Tibial artery (tissue), 4 donors: ENCODE measurements at regions not wholly inside any gene's neighbourhood (a gene's known extent, or its start where the extent isn't known, plus 50 kb on each side); places are given as distances from the start of the nearest gene placed in this dataset.

Experiments
- DNase-seq, 2 donors: peaks; one replicate each; pipeline ENCODE4 v3.0.0-alpha.2; 2019
- H3K27ac ChIP-seq, 2 donors: fragments of 200-600 bp; sonication (generic) in 1 of 2; 1 replicate in 1 of 2; 2 replicates in 1 of 2; pipeline ENCODE4 v1.5.1; 2018 to 2019; ENCODE audit warnings: mild to moderate bottlenecking in 1 of 2
- H3K27me3 ChIP-seq, 2 donors: fragments of 200-600 bp; sonication (generic) in 1 of 2; one replicate each; pipeline versions ENCODE4 v1.5.1 to v1.6.0; 2016 to 2019
- H3K36me3 ChIP-seq, 3 donors: fragments of 200-600 bp; sonication (generic) in 2 of 3; one replicate each; pipeline ENCODE4 v1.5.1; 2016 to 2019; ENCODE audit warnings: mild to moderate bottlenecking in 2 of 3
- H3K4me1 ChIP-seq, 4 donors: fragments of 200-600 bp; sonication (generic) in 2 of 4; 1 replicate in 3 of 4; 2 replicates in 1 of 4; pipeline ENCODE4 v1.5.1; 2016 to 2019
- H3K4me3 ChIP-seq, 2 donors: fragments of 200-600 bp; sonication (generic) in 1 of 2; 1 replicate in 1 of 2; 2 replicates in 1 of 2; pipeline ENCODE4 v1.5.1; 2018 to 2019; ENCODE audit warnings: mild to moderate bottlenecking in 2 of 2
- H3K9me3 ChIP-seq, 3 donors: fragments of 200-600 bp; sonication (generic) in 1 of 3; one replicate each; pipeline ENCODE4 v1.5.1; 2016 to 2019
- intact Hi-C: fragments of 100-400 bp; cut with DNase I; formaldehyde crosslinking; loops from one replicate; pipeline ENCODE4 v1.15.0; 2023; ENCODE audit warnings: low total_unique reads
- TF ChIP-seq, protein P1 (sequence below), 2 experiments: fragments of 200-600 bp in 1 of 2; fragments of 450-650 bp in 1 of 2; IDR thresholded peaks; one replicate each; pipeline ENCODE4 v1.5.1; 2017 to 2019; ENCODE audit warnings: antibody characterized with exemption in 2 of 2, mild to moderate bottlenecking in 1 of 2, moderate library complexity in 1 of 2

DNA sequence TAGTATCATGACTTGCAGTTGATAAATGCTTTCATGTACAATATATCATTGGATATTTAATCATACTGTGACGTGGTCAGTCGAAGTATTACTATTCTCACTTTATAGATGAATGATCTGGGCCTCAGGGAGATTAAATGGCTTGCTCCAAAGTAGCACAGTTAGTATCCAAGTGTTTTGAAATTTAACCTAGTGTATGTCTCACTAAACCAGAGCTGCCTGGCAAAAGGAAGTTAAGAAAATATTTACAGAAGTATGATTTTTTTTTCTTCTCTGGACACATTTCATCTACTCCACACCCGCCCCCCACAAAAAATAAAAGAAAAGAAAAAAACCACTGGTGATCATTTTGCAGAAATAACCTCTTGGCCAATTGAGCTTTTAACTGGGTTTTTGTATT, 71.9 kb upstream of the CXADR start:
- no peaks in the 10 kb centered on the region for H3K4me1 ChIP-seq

DNA sequence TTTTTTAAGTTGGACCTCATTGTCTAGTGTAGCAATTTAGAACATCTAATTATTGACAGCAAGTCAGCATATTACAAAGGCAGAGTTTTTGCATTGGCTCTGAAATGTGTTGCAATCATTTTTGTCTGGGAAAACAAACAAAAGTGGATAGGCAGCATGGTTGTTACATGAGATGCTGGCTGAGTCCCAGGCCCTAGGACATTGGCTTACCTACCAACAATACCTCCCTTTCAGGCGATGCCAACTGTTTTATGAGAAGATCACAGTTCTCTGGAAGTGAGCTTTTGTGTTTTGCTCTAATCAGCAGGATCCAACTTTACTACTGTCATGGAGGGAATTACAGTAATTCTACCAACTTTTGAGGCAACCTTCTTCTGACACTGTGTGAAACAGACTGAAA, 71.5 kb upstream of the CXADR start:
- intact Hi-C loops, result no loop called here
- no peak overlapping the region for H3K27ac ChIP-seq
- no peak for DNase-seq
- H3K9me3 ChIP-seq, result no peaks in the 10 kb centered on the region
- no peak overlapping the region for H3K4me3 ChIP-seq
- H3K4me1 ChIP-seq, result no peaks in the 10 kb centered on the region
- H3K36me3 ChIP-seq, result no peaks in the 10 kb centered on the region
- TF ChIP-seq, protein P1, sequence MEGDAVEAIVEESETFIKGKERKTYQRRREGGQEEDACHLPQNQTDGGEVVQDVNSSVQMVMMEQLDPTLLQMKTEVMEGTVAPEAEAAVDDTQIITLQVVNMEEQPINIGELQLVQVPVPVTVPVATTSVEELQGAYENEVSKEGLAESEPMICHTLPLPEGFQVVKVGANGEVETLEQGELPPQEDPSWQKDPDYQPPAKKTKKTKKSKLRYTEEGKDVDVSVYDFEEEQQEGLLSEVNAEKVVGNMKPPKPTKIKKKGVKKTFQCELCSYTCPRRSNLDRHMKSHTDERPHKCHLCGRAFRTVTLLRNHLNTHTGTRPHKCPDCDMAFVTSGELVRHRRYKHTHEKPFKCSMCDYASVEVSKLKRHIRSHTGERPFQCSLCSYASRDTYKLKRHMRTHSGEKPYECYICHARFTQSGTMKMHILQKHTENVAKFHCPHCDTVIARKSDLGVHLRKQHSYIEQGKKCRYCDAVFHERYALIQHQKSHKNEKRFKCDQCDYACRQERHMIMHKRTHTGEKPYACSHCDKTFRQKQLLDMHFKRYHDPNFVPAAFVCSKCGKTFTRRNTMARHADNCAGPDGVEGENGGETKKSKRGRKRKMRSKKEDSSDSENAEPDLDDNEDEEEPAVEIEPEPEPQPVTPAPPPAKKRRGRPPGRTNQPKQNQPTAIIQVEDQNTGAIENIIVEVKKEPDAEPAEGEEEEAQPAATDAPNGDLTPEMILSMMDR (IDR thresholded peaks at IDR 0.05), result no peak
- no peaks in the 10 kb centered on the region for H3K27me3 ChIP-seq

More for the DNA sequence above, 71.9 kb upstream of the CXADR start:
- no peak overlapping the region for H3K27ac ChIP-seq
- intact Hi-C loops, result no loop called here
- no peaks in the 10 kb centered on the region for H3K36me3 ChIP-seq
- no peaks in the 10 kb centered on the region for H3K9me3 ChIP-seq
- TF ChIP-seq, protein P1 (IDR thresholded peaks at IDR 0.05), result no peak
- H3K4me3 ChIP-seq, result no peak overlapping the region
- H3K27me3 ChIP-seq, result no peaks in the 10 kb centered on the region
- DNase-seq, result no peak

DNA sequence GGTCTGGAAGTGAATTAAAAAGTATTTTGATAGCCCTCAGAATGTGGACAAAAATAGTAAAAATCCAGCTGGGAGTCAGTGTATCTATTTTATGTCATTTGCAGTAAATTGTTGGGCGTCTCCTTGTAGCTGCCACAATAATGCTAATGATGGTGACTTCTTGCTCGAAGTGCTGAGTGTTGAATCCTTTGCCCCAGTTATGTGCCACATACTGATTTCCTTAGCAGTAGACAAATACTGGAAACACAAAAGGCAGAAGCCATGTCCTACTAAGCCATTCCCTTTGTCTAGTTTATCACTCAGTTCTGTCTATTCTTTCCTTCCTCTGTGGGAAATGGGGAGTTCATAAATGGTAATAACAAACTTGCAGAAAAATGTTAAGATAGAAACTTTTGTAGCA, 70.7 kb upstream of the CXADR start:
- Histone ChIP-seq H3K36me3 (no peaks in the 10 kb centered on the region), H3K27me3 (no peaks in the 10 kb centered on the region), H3K27ac (no peak overlapping the region), H3K4me3 (no peak overlapping the region), H3K9me3 (no peaks in the 10 kb centered on the region), H3K4me1 (no peaks in the 10 kb centered on the region)
- intact Hi-C loops, result no loop called here
- TF ChIP-seq, protein P1 (IDR thresholded peaks at IDR 0.05), result no peak
- no peak for DNase-seq

DNA sequence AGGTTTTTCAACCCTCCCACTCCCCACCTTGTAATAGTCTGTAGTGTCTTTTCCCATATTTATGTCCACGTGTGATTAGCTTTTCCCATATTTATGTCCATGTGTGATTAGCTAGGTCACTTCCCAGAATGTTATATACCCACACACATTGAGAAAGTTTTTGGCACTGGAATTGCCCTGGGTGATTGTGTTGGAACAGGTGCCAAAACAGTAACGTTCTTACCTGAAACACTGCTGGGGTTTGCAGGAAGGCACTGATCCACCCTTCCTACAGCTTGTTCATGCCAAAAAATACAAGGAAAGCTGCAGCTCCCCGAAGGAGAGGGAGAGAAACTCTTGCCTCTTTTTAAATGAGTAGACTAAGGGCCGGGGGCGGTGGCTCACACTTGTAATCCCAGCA, 68.0 kb upstream of the CXADR start:
- no peak for DNase-seq
- Histone ChIP-seq H3K4me3 (no peak overlapping the region), H3K9me3 (no peaks in the 10 kb centered on the region), H3K27ac (no peak overlapping the region), H3K27me3 (no peaks in the 10 kb centered on the region), H3K36me3 (no peaks in the 10 kb centered on the region), H3K4me1 (no peaks in the 10 kb centered on the region)
- TF ChIP-seq, protein P1 (IDR thresholded peaks at IDR 0.05), result no peak
- intact Hi-C loops, result no loop called here

DNA sequence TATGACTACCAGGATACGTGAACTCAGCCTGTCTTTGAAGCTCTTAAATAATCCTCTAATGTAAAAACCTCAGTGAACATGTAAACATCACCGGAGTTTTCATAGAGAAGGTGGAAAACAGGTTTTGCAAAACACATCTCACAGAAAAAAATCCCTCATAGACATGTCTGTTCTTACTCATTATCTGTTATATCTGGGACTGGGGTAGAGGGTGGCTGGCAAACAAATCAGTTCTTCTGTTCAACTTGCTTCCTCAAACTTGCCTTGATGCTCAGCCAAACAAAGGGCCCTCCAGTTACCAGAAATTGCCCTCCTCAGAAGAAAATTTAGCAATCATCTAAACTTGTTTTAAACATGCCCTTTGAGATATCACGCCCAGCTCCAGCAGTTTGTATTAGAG, 66.1 kb upstream of the CXADR start:
- Histone ChIP-seq H3K9me3 (no peaks in the 10 kb centered on the region), H3K36me3 (no peaks in the 10 kb centered on the region), H3K27ac (no peak overlapping the region), H3K4me3 (no peak overlapping the region), H3K27me3 (no peaks in the 10 kb centered on the region), H3K4me1 (peaks cover 0 to 7% (median 2%) of the 10 kb centered on the region in 4 donors)
- DNase-seq, result no peak
- TF ChIP-seq, protein P1 (IDR thresholded peaks at IDR 0.05), result no peak
- intact Hi-C loops, result no loop called here

DNA sequence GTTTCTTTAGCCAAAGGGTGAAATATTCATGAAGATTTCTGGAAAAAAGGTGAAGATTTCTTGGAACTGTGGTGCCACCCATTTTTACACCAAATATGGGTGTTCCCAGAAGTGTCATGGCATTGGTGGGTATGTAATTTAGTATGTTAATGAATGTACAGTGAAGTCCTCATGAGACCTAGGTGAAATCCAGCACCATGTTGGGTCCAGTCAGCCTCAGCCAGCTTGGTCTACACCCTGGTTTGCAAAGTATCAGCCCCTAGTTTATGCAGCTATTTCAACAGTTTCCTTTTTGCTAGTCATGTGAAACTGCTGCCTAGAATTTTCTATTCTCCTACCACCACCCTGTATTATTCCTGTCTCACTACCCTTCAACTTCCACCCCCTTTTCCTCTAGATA, 63.1 kb upstream of the CXADR start:
- H3K4me3 ChIP-seq, result no peak overlapping the region
- H3K27me3 ChIP-seq, result no peaks in the 10 kb centered on the region
- no peaks in the 10 kb centered on the region for H3K36me3 ChIP-seq
- intact Hi-C loops, result no loop called here
- H3K4me1 ChIP-seq, result peaks cover 0 to 13% (median 3%) of the 10 kb centered on the region in 4 donors
- TF ChIP-seq, protein P1 (IDR thresholded peaks at IDR 0.05), result no peak
- H3K9me3 ChIP-seq, result no peaks in the 10 kb centered on the region
- H3K27ac ChIP-seq, result no peak overlapping the region
- DNase-seq, result no peak
